HG02970 (cell line): ENCODE measurements at regions not wholly inside any gene's neighbourhood (a gene's known extent, or its start where the extent isn't known, plus 50 kb on each side); places are given as distances from the start of the nearest gene placed in this dataset.

ENCODE experiments used
- ATAC-seq: cut with Tn5 transposase; IDR thresholded peaks from one replicate; pipeline ENCODE4 v1.9.1; 2021; ENCODE audit warnings: mild to moderate bottlenecking, moderate library complexity, moderate number of reproducible peaks; ENCODE audit not compliant: unreplicated experiment, low FRiP score

DNA sequence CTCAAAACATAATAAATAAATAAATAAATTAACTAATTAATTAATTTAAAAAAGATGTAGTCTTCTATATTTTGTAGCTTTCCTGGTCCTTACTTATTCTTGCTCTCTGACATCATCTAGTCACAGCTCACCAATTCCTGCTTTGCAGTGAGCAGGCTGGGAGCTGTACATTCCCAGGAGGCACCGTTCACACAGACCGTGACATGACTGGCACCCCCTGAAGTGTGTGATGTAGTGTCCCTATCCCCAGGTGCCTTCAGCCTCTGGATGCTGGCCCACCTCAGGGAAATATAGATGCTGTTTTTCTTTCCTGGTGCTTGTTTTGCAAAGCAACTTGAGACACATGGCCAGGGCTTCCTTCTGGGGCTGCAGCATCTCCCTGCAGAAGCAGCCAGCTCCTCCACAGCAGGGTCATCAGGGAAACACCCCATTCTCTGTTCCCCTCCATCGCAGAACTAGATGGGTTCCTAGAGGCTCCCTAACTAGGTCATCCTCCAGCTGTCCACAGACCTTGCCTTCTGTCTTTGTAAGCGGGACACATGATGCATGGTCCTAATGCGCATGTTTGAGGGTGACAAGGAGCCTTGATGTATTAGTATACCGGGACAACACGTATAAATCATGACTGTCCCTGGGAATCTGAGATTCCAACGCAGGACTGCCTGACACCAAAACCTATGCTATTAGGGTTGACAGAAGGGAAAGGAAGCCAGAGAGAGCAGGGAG is 76.4 kb downstream of the RHOB start:
- ATAC-seq: no peak

GRCh38 chr2:20523799-20524187 is 76.9 kb downstream of the RHOB start:
- no peak for ATAC-seq

DNA sequence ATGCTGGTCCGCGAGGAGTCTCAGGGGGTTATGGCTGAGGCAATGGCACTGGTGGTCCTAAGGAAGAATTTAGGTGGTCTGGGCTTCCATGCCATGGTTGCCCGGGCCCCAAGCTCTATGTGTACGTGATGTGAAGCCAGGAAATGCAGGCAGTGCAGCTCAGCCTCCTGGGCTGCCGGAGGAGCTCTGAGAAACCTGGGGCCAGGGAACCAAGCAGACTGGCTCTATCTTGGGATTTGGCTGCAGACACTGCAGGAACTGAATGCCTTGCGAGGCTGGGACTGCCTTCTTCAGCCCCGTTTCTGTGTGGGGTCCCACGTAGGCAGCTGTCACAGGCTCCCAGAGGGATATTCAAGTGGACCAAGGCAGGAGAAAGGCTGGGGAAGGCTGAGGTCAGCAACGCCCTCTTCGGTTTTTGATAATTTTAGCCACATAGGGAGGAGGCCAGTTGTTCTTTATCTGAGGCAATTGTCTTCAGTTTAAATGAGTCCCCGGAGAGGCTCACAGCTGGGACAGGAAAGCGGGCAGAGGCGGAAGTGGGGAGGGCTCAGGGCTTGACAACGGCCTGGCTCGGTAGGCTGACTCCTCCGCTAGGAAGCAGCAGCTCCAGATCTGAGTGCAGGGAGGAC is 77.7 kb downstream of the RHOB start:
- peak; percentile 49 for ATAC-seq

DNA sequence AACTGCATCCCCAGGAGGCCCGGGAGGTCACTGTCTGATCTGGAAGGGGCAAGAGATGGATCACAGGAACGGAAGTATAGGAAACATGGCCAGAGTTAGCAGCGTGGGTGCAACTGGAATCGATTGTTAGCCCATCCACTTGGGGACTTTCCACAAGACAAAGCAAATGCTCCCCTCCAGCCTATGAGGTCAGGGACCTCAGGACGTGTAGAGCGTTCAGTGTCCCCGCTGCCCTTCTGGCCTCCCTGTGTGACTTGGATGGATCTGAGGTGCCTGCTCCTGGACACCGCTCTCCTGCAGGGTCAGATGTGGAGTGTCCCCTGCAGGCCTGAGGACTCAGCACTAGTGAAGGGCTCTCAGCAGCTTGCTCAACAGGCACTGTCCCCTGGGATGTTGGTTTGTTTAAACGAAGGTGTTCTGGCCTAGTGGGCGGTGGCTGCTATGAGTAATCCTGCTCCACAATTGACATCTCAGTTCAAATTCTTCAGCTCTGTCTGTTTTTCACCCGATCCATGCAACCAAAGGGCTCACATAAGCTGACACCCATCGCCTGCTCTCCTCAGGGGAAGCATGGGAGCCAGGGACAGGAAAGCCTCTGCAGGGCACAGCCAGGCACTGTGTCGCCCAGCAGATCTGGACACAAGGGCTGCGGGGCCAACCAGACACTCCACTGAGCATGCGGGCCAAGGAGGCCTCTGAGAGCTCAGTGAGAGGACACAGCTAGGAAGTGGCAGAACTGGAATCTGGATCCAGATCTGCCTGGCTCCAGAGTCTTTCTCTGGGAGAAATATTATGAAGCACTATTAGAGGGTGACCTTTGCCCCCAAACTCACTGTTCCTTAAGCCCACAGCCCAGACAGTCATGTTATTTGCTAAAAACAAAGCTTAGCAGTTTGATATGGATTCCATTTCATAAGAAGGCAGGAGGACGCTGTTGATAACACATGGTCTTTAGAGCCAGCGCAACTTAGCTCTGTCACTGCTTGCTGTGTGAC is 78.5 kb downstream of the RHOB start:
- peak; percentile 82 for ATAC-seq

DNA sequence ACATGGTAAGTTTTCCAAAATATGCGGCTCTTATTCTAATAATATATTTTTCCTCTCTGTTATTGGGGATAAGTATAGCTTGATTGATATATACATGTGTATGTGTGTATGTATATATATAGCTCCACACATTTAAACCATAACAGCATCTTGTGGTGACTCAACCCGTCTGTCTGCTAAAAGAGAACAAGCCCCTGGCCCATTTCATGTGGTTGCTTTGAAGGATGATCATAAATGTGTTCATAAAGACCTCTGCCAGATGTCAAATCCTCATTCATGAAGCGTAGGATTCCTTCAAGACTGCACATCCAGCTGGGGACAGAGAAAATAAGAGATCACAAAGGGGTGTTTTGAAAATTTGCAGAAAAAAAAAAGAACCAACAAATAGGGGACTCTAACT is 79.3 kb downstream of the RHOB start:
- no peak for ATAC-seq

- ATAC-seq: no peak
These were observed 79.8 kb downstream of the RHOB start for GRCh38 chr2:20526708-20527107.

DNA sequence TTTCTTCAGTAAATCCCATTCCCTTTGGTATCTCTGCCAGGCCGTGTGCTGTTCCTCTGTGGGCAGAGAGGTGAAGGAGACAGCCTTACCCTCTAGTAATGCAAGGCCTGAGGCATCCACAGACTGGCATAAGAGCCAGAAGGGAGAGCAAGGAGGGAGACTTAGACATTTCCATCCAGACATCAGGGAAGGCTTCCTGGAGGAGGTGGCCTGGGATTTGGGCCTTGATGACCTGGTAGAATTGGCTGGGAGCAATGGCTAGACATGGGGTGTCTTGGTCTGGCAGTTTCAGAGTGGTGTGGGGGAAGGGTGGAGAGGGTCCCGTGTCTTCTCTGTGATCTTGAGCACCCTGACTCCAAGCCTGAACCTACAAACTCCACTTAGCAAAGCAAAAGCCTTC is 81.8 kb downstream of the RHOB start:
- ATAC-seq: no peak

GRCh38 chr2:20530520-20530919 is 83.6 kb downstream of the RHOB start:
- ATAC-seq: no peak

GRCh38 chr2:20531633-20532262 is 84.9 kb downstream of the RHOB start:
- ATAC-seq: no peak

- no peak for ATAC-seq
These were observed 86.0 kb downstream of the RHOB start for GRCh38 chr2:20532634-20533437.

DNA sequence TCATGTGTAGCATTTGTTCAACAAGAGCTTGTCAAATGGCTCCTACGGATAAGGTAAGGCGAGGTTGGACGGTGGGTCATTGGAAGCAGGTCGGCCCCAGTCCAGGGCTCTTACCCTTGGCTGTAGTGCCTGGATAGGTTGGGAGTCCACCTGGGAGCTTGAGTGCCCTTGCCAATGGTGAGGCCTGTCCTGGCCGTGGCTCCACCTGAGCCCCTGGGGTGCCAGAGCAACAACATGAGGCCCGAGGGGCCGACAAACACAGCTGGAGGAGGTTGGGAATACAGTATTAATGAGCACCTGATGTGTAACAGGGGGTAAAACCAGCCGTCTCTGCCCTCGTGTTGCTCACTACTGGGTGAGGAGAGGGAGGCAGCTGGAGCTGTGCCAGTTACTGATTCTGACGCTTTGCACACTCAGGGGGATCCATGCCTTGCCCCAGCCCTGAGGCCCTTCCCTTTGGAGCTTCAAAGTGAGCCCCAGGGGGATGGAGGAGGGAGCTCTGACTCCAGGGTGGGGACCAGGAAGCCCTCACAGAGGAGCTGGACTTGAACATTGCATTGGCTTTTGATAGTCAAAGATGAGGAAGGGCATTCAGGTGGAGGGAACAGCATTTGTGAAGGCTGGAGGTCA is 87.2 kb downstream of the RHOB start:
- no peak for ATAC-seq

- ATAC-seq: no peak
These were observed 88.3 kb downstream of the RHOB start for GRCh38 chr2:20534913-20535801.

GRCh38 chr2:20536619-20537422 is 89.9 kb downstream of the RHOB start:
- no peak for ATAC-seq

DNA sequence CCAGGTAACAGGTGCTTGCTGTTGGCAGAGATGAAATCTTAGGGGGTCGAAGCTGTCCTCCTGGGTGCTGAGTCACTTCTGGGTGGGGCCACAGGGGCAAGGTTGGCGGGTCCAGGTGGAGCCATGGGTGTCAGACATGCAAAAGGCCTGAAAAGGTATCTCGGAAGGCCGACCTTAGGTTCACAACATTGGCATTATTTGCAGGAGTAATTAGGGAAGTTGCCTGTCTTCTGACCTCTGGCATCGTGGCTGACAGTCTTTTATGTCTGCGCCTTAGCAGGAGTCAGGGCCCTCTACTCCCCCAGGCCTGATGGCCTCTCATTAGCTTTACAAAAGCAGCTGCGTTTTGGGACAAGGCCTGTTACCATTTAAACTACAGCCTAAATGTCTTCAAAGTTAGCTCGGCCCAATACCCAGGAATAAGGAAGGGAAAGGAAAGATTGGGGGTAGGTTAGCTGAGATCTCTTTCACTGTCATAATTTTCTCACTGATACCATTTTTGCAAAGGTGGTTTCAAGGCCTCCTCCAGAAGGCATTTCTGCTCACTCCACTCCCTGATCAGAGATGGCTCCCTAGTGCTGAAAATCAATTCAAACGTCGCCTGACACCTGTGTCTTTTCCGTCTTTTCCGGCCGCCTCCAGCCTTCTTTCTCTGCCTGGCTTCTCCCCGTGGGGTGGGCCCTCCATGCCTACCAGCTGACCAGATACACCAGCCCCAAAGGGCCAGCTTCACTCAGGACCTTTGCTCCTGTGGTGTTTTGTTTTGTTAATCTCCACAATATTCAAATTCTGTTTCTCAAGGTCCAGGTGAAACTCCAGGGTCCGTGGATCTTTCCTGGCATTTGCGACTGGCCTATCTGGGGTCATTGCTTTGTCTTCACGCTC is 90.8 kb downstream of the RHOB start:
- no peak for ATAC-seq

DNA sequence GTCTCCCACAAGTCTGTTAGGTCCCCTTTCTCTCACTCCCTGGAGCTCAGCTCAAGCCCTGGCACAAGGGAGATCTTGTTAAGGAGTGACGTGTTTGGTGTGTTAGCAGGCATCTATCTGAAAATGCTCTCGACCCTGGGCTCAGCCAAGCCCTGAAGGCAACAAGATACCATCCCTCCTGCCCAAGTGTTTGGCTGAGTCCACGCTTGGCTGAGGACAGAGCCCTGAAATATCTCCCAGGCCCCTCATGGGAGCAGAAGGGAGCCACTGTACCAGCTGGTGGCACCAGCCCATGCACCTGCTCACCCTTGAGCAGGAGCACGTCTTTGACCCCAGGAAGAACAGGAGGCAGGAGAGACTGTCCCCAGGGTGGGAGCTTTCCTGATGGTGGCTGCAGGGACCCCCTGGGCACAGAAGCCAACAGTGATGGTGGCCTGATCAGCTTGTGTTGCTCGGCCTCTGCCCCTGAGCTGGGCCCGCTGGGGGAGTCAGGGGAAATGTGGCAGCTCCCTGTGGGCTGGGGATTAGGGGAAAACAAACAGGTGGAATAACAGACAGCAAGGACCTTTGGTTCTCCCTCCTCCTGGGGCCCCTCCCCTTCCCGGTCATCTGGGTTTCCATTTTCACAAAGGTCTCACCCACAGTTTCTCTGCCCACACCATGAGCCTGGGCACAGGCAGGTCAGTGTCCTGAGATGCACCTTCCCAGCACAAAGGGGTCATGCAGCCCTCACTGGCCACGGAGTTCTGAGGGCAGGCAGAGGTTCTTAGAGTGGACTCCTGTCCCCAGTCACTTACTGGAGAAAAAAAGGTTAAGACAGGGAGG is 91.6 kb downstream of the RHOB start:
- ATAC-seq: no peak
